Lower lobe of right lung (tissue), 2 donors: ENCODE measurements at regions not wholly inside any gene's neighbourhood (a gene's known extent, or its start where the extent isn't known, plus 50 kb on each side); places are given as distances from the start of the nearest gene placed in this dataset.

ENCODE experiments used
- ATAC-seq, 2 donors: fragments of 200-7000 bp; cut with Tn5 transposase; one replicate each; pipeline ENCODE4 v1.9.1; 2020 to 2022; ENCODE audit warnings: mild to moderate bottlenecking in 2 of 2, moderate library complexity in 2 of 2
- DNase-seq: peaks from one replicate; pipeline ENCODE4 v3.0.0-alpha.2; 2020
- H3K27ac ChIP-seq: fragments of 200-600 bp; one replicate; pipeline ENCODE4 v1.8.0; 2022
- H3K27me3 ChIP-seq: fragments of 200-600 bp; one replicate; pipeline ENCODE4 v1.8.0; 2022; ENCODE audit warnings: low read depth
- H3K36me3 ChIP-seq: fragments of 200-600 bp; one replicate; pipeline ENCODE4 v1.8.0; 2022; ENCODE audit warnings: mild to moderate bottlenecking
- H3K4me1 ChIP-seq: fragments of 200-600 bp; one replicate; pipeline ENCODE4 v1.8.0; 2022
- H3K4me3 ChIP-seq: fragments of 200-600 bp; one replicate; pipeline ENCODE4 v1.8.0; 2022; ENCODE audit warnings: mild to moderate bottlenecking
- H3K9me3 ChIP-seq: fragments of 200-600 bp; one replicate; pipeline ENCODE4 v1.8.0; 2022
- intact Hi-C: fragments of 100-400 bp; cut with DNase I; formaldehyde crosslinking; loops from one replicate; pipeline ENCODE4 v1.11.0; 2022
- TF ChIP-seq, protein P1 (sequence below): fragments of 200-600 bp; IDR thresholded peaks from one replicate; pipeline ENCODE4 v1.8.0; 2022; ENCODE audit warnings: antibody characterized with exemption, mild to moderate bottlenecking
- donor health status: DM: no; HTN: yes; CAD: no; lungs with severe emphysema.

- no peak overlapping the region for H3K27ac ChIP-seq
- H3K4me1 ChIP-seq, result peaks cover 6% of the 10 kb centered on the region
- no peak overlapping the region for H3K4me3 ChIP-seq
- no peak for DNase-seq
- ATAC-seq, result peak; percentile 83 to 86
- TF ChIP-seq, protein P1, sequence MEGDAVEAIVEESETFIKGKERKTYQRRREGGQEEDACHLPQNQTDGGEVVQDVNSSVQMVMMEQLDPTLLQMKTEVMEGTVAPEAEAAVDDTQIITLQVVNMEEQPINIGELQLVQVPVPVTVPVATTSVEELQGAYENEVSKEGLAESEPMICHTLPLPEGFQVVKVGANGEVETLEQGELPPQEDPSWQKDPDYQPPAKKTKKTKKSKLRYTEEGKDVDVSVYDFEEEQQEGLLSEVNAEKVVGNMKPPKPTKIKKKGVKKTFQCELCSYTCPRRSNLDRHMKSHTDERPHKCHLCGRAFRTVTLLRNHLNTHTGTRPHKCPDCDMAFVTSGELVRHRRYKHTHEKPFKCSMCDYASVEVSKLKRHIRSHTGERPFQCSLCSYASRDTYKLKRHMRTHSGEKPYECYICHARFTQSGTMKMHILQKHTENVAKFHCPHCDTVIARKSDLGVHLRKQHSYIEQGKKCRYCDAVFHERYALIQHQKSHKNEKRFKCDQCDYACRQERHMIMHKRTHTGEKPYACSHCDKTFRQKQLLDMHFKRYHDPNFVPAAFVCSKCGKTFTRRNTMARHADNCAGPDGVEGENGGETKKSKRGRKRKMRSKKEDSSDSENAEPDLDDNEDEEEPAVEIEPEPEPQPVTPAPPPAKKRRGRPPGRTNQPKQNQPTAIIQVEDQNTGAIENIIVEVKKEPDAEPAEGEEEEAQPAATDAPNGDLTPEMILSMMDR, result peak; percentile 84
- no peaks in the 10 kb centered on the region for H3K36me3 ChIP-seq
- intact Hi-C loops, result no loop called here
- no peaks in the 10 kb centered on the region for H3K27me3 ChIP-seq
- no peaks in the 10 kb centered on the region for H3K9me3 ChIP-seq
Observed at GRCh38 chr3:176939022-176939817, 258.1 kb downstream of the TBL1XR1 start.

DNA sequence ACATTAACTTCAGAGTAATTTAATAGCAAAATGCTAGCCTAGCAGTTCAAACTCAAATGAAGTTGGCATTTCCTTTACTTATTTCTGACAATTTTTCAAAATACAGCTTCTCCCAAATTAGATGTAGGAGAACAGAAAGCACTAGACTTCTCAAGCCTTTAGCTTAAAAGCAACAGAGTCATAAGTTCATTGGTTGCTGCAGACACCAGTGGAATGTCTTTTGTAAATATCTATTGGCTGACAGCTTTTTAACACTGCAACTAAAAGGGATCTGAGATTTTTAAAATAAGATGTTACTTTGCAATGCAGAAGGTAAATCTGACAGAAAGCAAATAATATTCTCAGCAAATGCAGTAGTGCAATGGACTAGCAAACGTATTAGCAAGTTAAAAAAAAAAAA, 259.3 kb downstream of the TBL1XR1 start:
- no peak for ATAC-seq
- intact Hi-C loops, result no loop called here
- no peak for DNase-seq
- Histone ChIP-seq H3K27ac (no peak overlapping the region), H3K4me1 (peaks cover 6% of the 10 kb centered on the region), H3K27me3 (no peaks in the 10 kb centered on the region), H3K36me3 (no peaks in the 10 kb centered on the region), H3K9me3 (no peaks in the 10 kb centered on the region), H3K4me3 (no peak overlapping the region)
- TF ChIP-seq, protein P1, result no peak

DNA sequence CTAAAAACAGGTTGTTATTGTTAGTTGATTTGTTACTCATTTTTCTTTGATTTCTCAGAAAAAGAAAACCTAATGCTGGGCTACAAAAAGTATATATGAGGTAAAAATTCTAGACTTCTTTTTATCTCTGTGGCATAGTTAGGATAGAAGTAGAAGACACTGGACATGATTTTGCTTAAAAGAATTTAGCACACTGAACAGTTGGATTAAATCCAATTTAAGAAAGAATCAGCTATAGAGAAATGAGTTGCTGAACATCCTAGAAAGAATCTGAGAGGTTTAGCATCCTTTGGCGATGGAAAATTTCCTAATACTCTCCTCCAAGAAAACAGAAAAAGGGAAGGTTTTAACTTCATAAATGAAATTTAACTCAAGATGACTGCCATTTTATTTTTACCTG, 259.7 kb downstream of the TBL1XR1 start:
- no peak for ATAC-seq
- TF ChIP-seq, protein P1, result no peak
- no peak overlapping the region for H3K4me3 ChIP-seq
- no peaks in the 10 kb centered on the region for H3K36me3 ChIP-seq
- no peaks in the 10 kb centered on the region for H3K9me3 ChIP-seq
- peaks cover 6% of the 10 kb centered on the region for H3K4me1 ChIP-seq
- no peak overlapping the region for H3K27ac ChIP-seq
- no peaks in the 10 kb centered on the region for H3K27me3 ChIP-seq
- no peak for DNase-seq
- intact Hi-C loops, result no loop called here

- Histone ChIP-seq H3K36me3 (no peaks in the 10 kb centered on the region), H3K9me3 (no peaks in the 10 kb centered on the region), H3K27me3 (no peaks in the 10 kb centered on the region), H3K27ac (no peak overlapping the region), H3K4me1 (peaks cover 6% of the 10 kb centered on the region), H3K4me3 (no peak overlapping the region)
- ATAC-seq (no peak), DNase-seq (no peak)
- intact Hi-C loops, result no loop called here
- TF ChIP-seq, protein P1, result no peak
Observed at GRCh38 chr3:176935194-176935888, 261.9 kb downstream of the TBL1XR1 start.

DNA sequence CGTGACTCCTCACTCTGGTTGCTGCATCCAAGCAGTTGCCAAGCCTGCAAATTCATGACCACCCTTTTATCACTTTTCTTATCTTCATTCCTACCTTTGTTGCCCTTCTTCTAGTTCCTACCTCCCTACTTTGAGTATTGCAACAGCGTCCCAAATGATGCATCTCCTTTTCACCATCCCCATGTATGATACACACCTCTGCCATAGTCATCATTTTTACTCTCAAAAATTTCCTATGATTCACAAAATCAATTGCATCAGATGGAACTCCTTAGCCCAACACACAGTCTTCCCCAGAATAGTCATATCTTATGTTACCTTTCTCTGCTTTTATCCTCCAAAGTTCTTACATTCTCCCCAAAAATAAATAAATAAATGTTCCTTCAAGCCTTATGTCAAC, 262.6 kb downstream of the TBL1XR1 start:
- no peaks in the 10 kb centered on the region for H3K9me3 ChIP-seq
- peaks cover 6% of the 10 kb centered on the region for H3K4me1 ChIP-seq
- H3K36me3 ChIP-seq, result no peaks in the 10 kb centered on the region
- intact Hi-C loops, result no loop called here
- H3K4me3 ChIP-seq, result no peak overlapping the region
- DNase-seq (no peak), ATAC-seq (no peak)
- no peak overlapping the region for H3K27ac ChIP-seq
- no peaks in the 10 kb centered on the region for H3K27me3 ChIP-seq
- TF ChIP-seq, protein P1, result no peak
